Hepatocyte (in vitro differentiated cells): ENCODE measurements at regions not wholly inside any gene's neighbourhood (a gene's known extent, or its start where the extent isn't known, plus 50 kb on each side); places are given as distances from the start of the nearest gene placed in this dataset.

Source experiments
- EZH2phosphoT487 ChIP-seq: fragments of 200-600 bp; sonication (generic); IDR thresholded peaks from one replicate; pipeline ENCODE4 v1.6.1; 2018; ENCODE audit warnings: antibody characterized with exemption, mild to moderate bottlenecking, low read depth, moderate library complexity; ENCODE audit not compliant: unreplicated experiment, severe bottlenecking
- TF ChIP-seq, protein P1 (sequence below): fragments of 200-600 bp; sonication (generic); IDR thresholded peaks from 2 replicates; pipeline ENCODE4 v1.5.1; 2016; ENCODE audit warnings: antibody characterized with exemption, mild to moderate bottlenecking; ENCODE audit not compliant: poor library complexity

DNA sequence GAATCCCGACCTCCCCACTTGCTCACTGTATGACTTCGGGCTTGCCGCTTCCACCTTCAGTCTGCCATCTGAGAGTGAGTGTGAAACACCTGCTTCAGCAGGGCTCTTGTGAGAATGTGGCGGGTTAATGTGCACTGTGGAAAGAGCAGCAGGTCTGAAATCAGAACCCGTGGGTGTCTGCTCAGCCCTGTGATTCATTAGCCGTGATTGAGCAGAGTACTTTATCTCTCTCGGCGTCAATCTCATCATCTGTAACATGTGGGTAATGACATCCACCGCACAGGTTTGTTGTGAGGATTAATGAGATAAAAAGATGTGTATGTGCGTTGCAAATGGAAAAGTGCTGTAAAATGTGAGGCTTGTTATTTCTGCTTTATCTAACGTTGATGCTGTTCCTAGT lies 128.6 kb downstream of the LRATD1 start:
- TF ChIP-seq, protein P1, sequence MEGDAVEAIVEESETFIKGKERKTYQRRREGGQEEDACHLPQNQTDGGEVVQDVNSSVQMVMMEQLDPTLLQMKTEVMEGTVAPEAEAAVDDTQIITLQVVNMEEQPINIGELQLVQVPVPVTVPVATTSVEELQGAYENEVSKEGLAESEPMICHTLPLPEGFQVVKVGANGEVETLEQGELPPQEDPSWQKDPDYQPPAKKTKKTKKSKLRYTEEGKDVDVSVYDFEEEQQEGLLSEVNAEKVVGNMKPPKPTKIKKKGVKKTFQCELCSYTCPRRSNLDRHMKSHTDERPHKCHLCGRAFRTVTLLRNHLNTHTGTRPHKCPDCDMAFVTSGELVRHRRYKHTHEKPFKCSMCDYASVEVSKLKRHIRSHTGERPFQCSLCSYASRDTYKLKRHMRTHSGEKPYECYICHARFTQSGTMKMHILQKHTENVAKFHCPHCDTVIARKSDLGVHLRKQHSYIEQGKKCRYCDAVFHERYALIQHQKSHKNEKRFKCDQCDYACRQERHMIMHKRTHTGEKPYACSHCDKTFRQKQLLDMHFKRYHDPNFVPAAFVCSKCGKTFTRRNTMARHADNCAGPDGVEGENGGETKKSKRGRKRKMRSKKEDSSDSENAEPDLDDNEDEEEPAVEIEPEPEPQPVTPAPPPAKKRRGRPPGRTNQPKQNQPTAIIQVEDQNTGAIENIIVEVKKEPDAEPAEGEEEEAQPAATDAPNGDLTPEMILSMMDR = no peak
- TF ChIP-seq EZH2phosphoT487 = no peak
